NCI-H748 (cell line): ENCODE measurements at regions not wholly inside any gene's neighbourhood (a gene's known extent, or its start where the extent isn't known, plus 50 kb on each side); places are given as distances from the start of the nearest gene placed in this dataset.

Experiments used
- DNase-seq: peaks from one replicate; lab custom pipeline; 2025; ENCODE audit not compliant: unreplicated experiment; lab: John Stamatoyannopoulos, UW

GRCh38 chr11:111194860-111195568 lies 50.5 kb upstream of the POU2AF2 start:
- DNase-seq = no peak

- DNase-seq = no peak
These were observed 51.5 kb upstream of the POU2AF2 start for GRCh38 chr11:111193924-111194490.

- no peak for DNase-seq
These were observed 56.1 kb upstream of the POU2AF2 start for GRCh38 chr11:111189466-111189865.

GRCh38 chr11:111186308-111186915 lies 59.1 kb upstream of the POU2AF2 start:
- no peak for DNase-seq

- DNase-seq = no peak
These were observed 60.3 kb upstream of the POU2AF2 start for GRCh38 chr11:111185266-111185665.

- DNase-seq = no peak
These were observed 61.8 kb upstream of the POU2AF2 start for GRCh38 chr11:111183706-111184105.

- DNase-seq = no peak
These were observed 66.2 kb upstream of the POU2AF2 start for GRCh38 chr11:111179184-111179910.

GRCh38 chr11:111177037-111177871 lies 68.3 kb upstream of the POU2AF2 start:
- no peak for DNase-seq

- no peak for DNase-seq
These were observed 68.9 kb upstream of the POU2AF2 start for GRCh38 chr11:111176603-111177002.

- DNase-seq = no peak
These were observed 72.3 kb upstream of the POU2AF2 start for GRCh38 chr11:111173221-111173620.

- DNase-seq = no peak
These were observed 73.1 kb upstream of the POU2AF2 start for GRCh38 chr11:111172321-111172862.

GRCh38 chr11:111170761-111171379 lies 74.7 kb upstream of the POU2AF2 start:
- DNase-seq = no peak

GRCh38 chr11:111169367-111169766 lies 76.2 kb upstream of the POU2AF2 start:
- DNase-seq = no peak

- no peak for DNase-seq
These were observed 76.7 kb upstream of the POU2AF2 start for GRCh38 chr11:111168871-111169270.

GRCh38 chr11:111167666-111168065 lies 77.9 kb upstream of the POU2AF2 start:
- DNase-seq = no peak

GRCh38 chr11:111166598-111166997 lies 78.9 kb upstream of the POU2AF2 start:
- peak; percentile 10 for DNase-seq

GRCh38 chr11:111162305-111162704 lies 83.2 kb upstream of the POU2AF2 start:
- no peak for DNase-seq

- no peak for DNase-seq
These were observed 88.0 kb upstream of the POU2AF2 start for GRCh38 chr11:111157571-111157970.

- DNase-seq = no peak
These were observed 90.5 kb upstream of the POU2AF2 start for GRCh38 chr11:111155021-111155420.

- DNase-seq = no peak
These were observed 92.3 kb upstream of the POU2AF2 start for GRCh38 chr11:111153194-111153593.
